ENCODE measurements at regions not wholly inside any gene's neighbourhood (a gene's known extent, or its start where the extent isn't known, plus 50 kb on each side); places are given as distances from the start of the nearest gene placed in this dataset.

- ChIA-PET CTCF (ENCODE audit: partially characterized antibody) (interaction anchor here (1.3 kb wide), 1 partner anchor 21 kb away, joined by 4 read pairs; no protein-coding TSS in a partner anchor), POLR2A (ENCODE audit: partially characterized antibody) (no interaction called here)
- no peaks in the 10 kb centered on the region for H4K20me1 ChIP-seq (replicated peaks in 1 of 2; ENCODE audit: control insufficient read depth in 1 of 2, insufficient read depth in 2 of 2, low read length in 2 of 2)
- no peak overlapping the region for H3K9ac ChIP-seq (replicated peaks in 1 of 4; ENCODE audit: extremely low read depth in 1 of 4, low read depth in 3 of 4, low read length in 3 of 4)
- no peak overlapping the region for H2BK120ac ChIP-seq (replicated peaks; ENCODE audit: low read depth, low read length)
- no peak overlapping the region for H3K23ac ChIP-seq (ENCODE audit: insufficient read length)
- 89% methylated on average over 2 of the region's 2 CpGs; no CpG with 5 or more reads in 1 of the 2 experiments for WGBS, 2 experiments (ENCODE audit: extremely low coverage in 1 of 2, insufficient coverage in 1 of 2, insufficient read length in 1 of 2, insufficient replicate concordance in 2 of 2, low coverage in 1 of 2, low lambda C conversion rate in 2 of 2, missing lambda C conversion rate in 1 of 2)
- H2BK15ac ChIP-seq (ENCODE audit: low read length), result no peak overlapping the region
- FAIRE-seq, result no peak
- H2AK5ac ChIP-seq (ENCODE audit: low read depth, low read length), result no peak overlapping the region
- H4K8ac ChIP-seq (ENCODE audit: extremely low read depth, insufficient read depth, low read length), result no peak overlapping the region
- H3K4me1 ChIP-seq (replicated peaks in 1 of 4; ENCODE audit: control insufficient read depth in 3 of 4, insufficient read depth in 4 of 4, low read length in 3 of 4), result peaks cover 0 to 3% (median 2%) of the 10 kb centered on the region in 4 experiments; a peak in 1 of 7 replicates
- H4K91ac ChIP-seq (replicated peaks; ENCODE audit: insufficient read length, low read length), result no peak overlapping the region
- H3K23me2 ChIP-seq (ENCODE audit: low read depth, low read length), result no peaks in the 10 kb centered on the region
- H2BK5ac ChIP-seq (ENCODE audit: low read depth, low read length), result no peak overlapping the region
- H2AFZ ChIP-seq (ENCODE audit: low read length), result no peak overlapping the region
- no peak overlapping the region for H3K56ac ChIP-seq (replicated peaks; ENCODE audit: insufficient read length, low read depth, low read length)
- no peak overlapping the region for H3K18ac ChIP-seq (ENCODE audit: extremely low read depth, low read length)
- H3K14ac ChIP-seq (ENCODE audit: insufficient read length), result no peak overlapping the region
- no peak overlapping the region for H3K4me3 ChIP-seq (ENCODE audit: extremely low read depth in 1 of 4, insufficient read depth in 2 of 4, low read depth in 3 of 4, low read length in 4 of 4)
- H2BK12ac ChIP-seq (ENCODE audit: low read depth, low read length), result no peak overlapping the region
- no peaks in the 10 kb centered on the region for H3K9me3 ChIP-seq (ENCODE audit: insufficient read depth in 2 of 2, low read depth in 1 of 2, low read length in 1 of 2)
- H3K79me1 ChIP-seq (ENCODE audit: low read depth, low read length), result no peaks in the 10 kb centered on the region
- no peaks in the 10 kb centered on the region for H3K36me3 ChIP-seq (ENCODE audit: control insufficient read depth in 2 of 4, insufficient read depth in 4 of 4, low read length in 3 of 4)
- no peak overlapping the region for H3K4me2 ChIP-seq (ENCODE audit: insufficient read depth in 1 of 2, low read depth in 2 of 2, low read length in 2 of 2)
- no peak overlapping the region for H3K27ac ChIP-seq (ENCODE audit: low read depth, low read length)
- no peak overlapping the region for H4K5ac ChIP-seq (ENCODE audit: insufficient read length, low read depth, low read length)
- no peaks in the 10 kb centered on the region for H3K79me2 ChIP-seq (ENCODE audit: control insufficient read depth in 1 of 2, insufficient read depth in 2 of 2, low read length in 2 of 2)
- H3K4ac ChIP-seq (replicated peaks; ENCODE audit: insufficient read length, low read depth, low read length), result no peak overlapping the region
- H3K27me3 ChIP-seq (replicated peaks in 1 of 4; ENCODE audit: control insufficient read depth in 3 of 4, extremely low read depth in 1 of 4, insufficient read depth in 3 of 4, low read length in 3 of 4), result no peaks in the 10 kb centered on the region
- H2BK20ac ChIP-seq (ENCODE audit: low read length), result no peak overlapping the region
- DNase-seq (ENCODE audit: low read depth in 1 of 2, low spot score in 2 of 2), result no peak
- TF ChIP-seq CBX5 (IDR thresholded peaks at IDR 0.05; ENCODE audit: low read depth, low read length), result no peak
- TF ChIP-seq RFX5 (IDR thresholded peaks at IDR 0.05; ENCODE audit: borderline replicate concordance, low read depth, low read length), result no peak
- TF ChIP-seq GTF2F1 (IDR thresholded peaks at IDR 0.05; ENCODE audit: borderline replicate concordance, low read depth, low read length), result no peak
- no peak for TF ChIP-seq SP2 (IDR thresholded peaks at IDR 0.05; ENCODE audit: low read length)
- TF ChIP-seq SIX5 (IDR thresholded peaks at IDR 0.05; ENCODE audit: low read depth, low read length), result no peak
These were observed 225.3 kb downstream of the TGFB2 start for GRCh38 chr1:218570456-218570855.
